ENCODE measurements at regions not wholly inside any gene's neighbourhood (a gene's known extent, or its start where the extent isn't known, plus 50 kb on each side); places are given as distances from the start of the nearest gene placed in this dataset.

- H3K36me3 ChIP-seq (ENCODE audit: control insufficient read depth, insufficient read depth, low read length): no peaks in the 10 kb centered on the region
- no peak overlapping the region for H3K4me3 ChIP-seq (replicated peaks in 1 of 4; ENCODE audit: control extremely low read depth in 1 of 4, insufficient read depth in 1 of 4, low read depth in 3 of 4, low read length in 4 of 4)
- H3K4me2 ChIP-seq (ENCODE audit: extremely low read depth, insufficient read depth, low read length): no peak overlapping the region
- no peak overlapping the region for H3K9ac ChIP-seq (ENCODE audit: insufficient read depth, low read length)
- H3K4me1 ChIP-seq (ENCODE audit: control insufficient read depth, extremely low read depth, insufficient read depth, low read length): no peaks in the 10 kb centered on the region
- TF ChIP-seq EZH2 (IDR thresholded peaks at IDR 0.05; ENCODE audit: low read length, missing control alignments) (no peak), CTCF (conservative IDR thresholded peaks at IDR 0.05 in 1 of 2, IDR thresholded peaks at IDR 0.05 in 1 of 2; ENCODE audit: low read depth in 1 of 2, low read length in 2 of 2) (no peak)
- H4K20me1 ChIP-seq (ENCODE audit: control insufficient read depth, extremely low read depth, insufficient read depth, low read length): no peaks in the 10 kb centered on the region
- DNase-seq (ENCODE audit: low read depth in 2 of 2): no peak
- H3K27ac ChIP-seq (ENCODE audit: insufficient read depth, low read length): no peak overlapping the region
- no peak overlapping the region for H2AFZ ChIP-seq (ENCODE audit: low read length)
- H3K79me2 ChIP-seq (ENCODE audit: control insufficient read depth, insufficient read depth, low read length): no peaks in the 10 kb centered on the region
- H3K27me3 ChIP-seq (ENCODE audit: control insufficient read depth, insufficient read depth, low read length): no peaks in the 10 kb centered on the region
- H3K9me3 ChIP-seq (ENCODE audit: control insufficient read depth, insufficient read depth, low read depth, low read length): no peaks in the 10 kb centered on the region
Observed at GRCh38 chr6:93581371-93581770, 162.0 kb upstream of the EPHA7 start.

GRCh38 chr6:93580446-93580845, 161.1 kb upstream of the EPHA7 start:
- DNase-seq (ENCODE audit: low read depth in 2 of 2): no peak
- TF ChIP-seq CTCF (conservative IDR thresholded peaks at IDR 0.05 in 1 of 2, IDR thresholded peaks at IDR 0.05 in 1 of 2; ENCODE audit: low read depth in 1 of 2, low read length in 2 of 2): no peak
- no peak for TF ChIP-seq EZH2 (IDR thresholded peaks at IDR 0.05; ENCODE audit: low read length, missing control alignments)

GRCh38 chr6:93575495-93576267, 156.3 kb upstream of the EPHA7 start:
- no peak overlapping the region for H3K4me3 ChIP-seq (replicated peaks in 1 of 4; ENCODE audit: control extremely low read depth in 1 of 4, insufficient read depth in 1 of 4, low read depth in 3 of 4, low read length in 4 of 4)

More at GRCh38 chr6:93580446-93580845, 161.1 kb upstream of the EPHA7 start:
- Histone ChIP-seq H3K79me2 (ENCODE audit: control insufficient read depth, insufficient read depth, low read length) (no peaks in the 10 kb centered on the region), H3K4me3 (replicated peaks in 1 of 4; ENCODE audit: control extremely low read depth in 1 of 4, insufficient read depth in 1 of 4, low read depth in 3 of 4, low read length in 4 of 4) (no peak overlapping the region), H3K27me3 (ENCODE audit: control insufficient read depth, insufficient read depth, low read length) (no peaks in the 10 kb centered on the region), H2AFZ (ENCODE audit: low read length) (no peak overlapping the region), H3K27ac (ENCODE audit: insufficient read depth, low read length) (no peak overlapping the region), H3K36me3 (ENCODE audit: control insufficient read depth, insufficient read depth, low read length) (no peaks in the 10 kb centered on the region), H3K4me2 (ENCODE audit: extremely low read depth, insufficient read depth, low read length) (no peak overlapping the region), H3K9ac (ENCODE audit: insufficient read depth, low read length) (no peak overlapping the region), H3K4me1 (ENCODE audit: control insufficient read depth, extremely low read depth, insufficient read depth, low read length) (no peaks in the 10 kb centered on the region), H3K9me3 (ENCODE audit: control insufficient read depth, insufficient read depth, low read depth, low read length) (no peaks in the 10 kb centered on the region), H4K20me1 (ENCODE audit: control insufficient read depth, extremely low read depth, insufficient read depth, low read length) (no peaks in the 10 kb centered on the region)

More at GRCh38 chr6:93575495-93576267, 156.3 kb upstream of the EPHA7 start:
- Histone ChIP-seq H3K36me3 (ENCODE audit: control insufficient read depth, insufficient read depth, low read length) (no peaks in the 10 kb centered on the region), H3K9me3 (ENCODE audit: control insufficient read depth, insufficient read depth, low read depth, low read length) (no peaks in the 10 kb centered on the region), H3K79me2 (ENCODE audit: control insufficient read depth, insufficient read depth, low read length) (no peaks in the 10 kb centered on the region), H3K4me1 (ENCODE audit: control insufficient read depth, extremely low read depth, insufficient read depth, low read length) (no peaks in the 10 kb centered on the region), H4K20me1 (ENCODE audit: control insufficient read depth, extremely low read depth, insufficient read depth, low read length) (no peaks in the 10 kb centered on the region), H3K27ac (ENCODE audit: insufficient read depth, low read length) (no peak overlapping the region), H3K4me2 (ENCODE audit: extremely low read depth, insufficient read depth, low read length) (no peak overlapping the region), H2AFZ (ENCODE audit: low read length) (no peak overlapping the region), H3K27me3 (ENCODE audit: control insufficient read depth, insufficient read depth, low read length) (no peaks in the 10 kb centered on the region), H3K9ac (ENCODE audit: insufficient read depth, low read length) (no peak overlapping the region)
- no peak for TF ChIP-seq EZH2 (IDR thresholded peaks at IDR 0.05; ENCODE audit: low read length, missing control alignments)
- TF ChIP-seq CTCF (conservative IDR thresholded peaks at IDR 0.05 in 1 of 2, IDR thresholded peaks at IDR 0.05 in 1 of 2; ENCODE audit: low read depth in 1 of 2, low read length in 2 of 2): no peak
- DNase-seq (ENCODE audit: low read depth in 2 of 2): no peak
